Endothelial cell (in vitro differentiated cells): ENCODE measurements at regions not wholly inside any gene's neighbourhood (a gene's known extent, or its start where the extent isn't known, plus 50 kb on each side); places are given as distances from the start of the nearest gene placed in this dataset.

Experiments
- DNase-seq: peaks from one replicate; pipeline ENCODE4 v3.0.0; 2021; ENCODE audit warnings: low spot score
- H3K27ac Mint-ChIP-seq: one replicate; pipeline ENCODE4 v1.8.0; 2021; ENCODE audit warnings: mixed read lengths, inconsistent platforms; ENCODE audit not compliant: unreplicated experiment
- H3K27me3 Mint-ChIP-seq: one replicate; pipeline ENCODE4 v1.8.0; 2021; ENCODE audit warnings: mild to moderate bottlenecking, moderate library complexity, mixed read lengths, inconsistent platforms; ENCODE audit not compliant: unreplicated experiment
- H3K36me3 Mint-ChIP-seq: one replicate; pipeline ENCODE4 v1.8.0; 2021; ENCODE audit warnings: mild to moderate bottlenecking, low read depth, mixed read lengths, inconsistent platforms; ENCODE audit not compliant: unreplicated experiment
- H3K4me1 Mint-ChIP-seq: one replicate; pipeline ENCODE4 v1.8.0; 2021; ENCODE audit warnings: mild to moderate bottlenecking, mixed read lengths, inconsistent platforms; ENCODE audit not compliant: unreplicated experiment
- H3K4me3 Mint-ChIP-seq: one replicate; pipeline ENCODE4 v1.8.0; 2021; ENCODE audit warnings: mild to moderate bottlenecking, mixed read lengths, inconsistent platforms; ENCODE audit not compliant: unreplicated experiment
- H3K9me3 Mint-ChIP-seq: one replicate; pipeline ENCODE4 v1.8.0; 2021; ENCODE audit warnings: mixed read lengths, inconsistent platforms; ENCODE audit not compliant: unreplicated experiment
- CTCF ChIP-seq: fragments of 200-600 bp; sonication (generic); IDR thresholded peaks from one replicate; pipeline ENCODE4 v1.5.0; 2021; ENCODE audit warnings: antibody characterized with exemption; ENCODE audit not compliant: unreplicated experiment

- TF ChIP-seq CTCF: no peak
- Mint-ChIP-seq H3K4me1 (no peaks in the 10 kb centered on the region), H3K27me3 (no peaks in the 10 kb centered on the region), H3K9me3 (no peaks in the 10 kb centered on the region), H3K36me3 (no peaks in the 10 kb centered on the region), H3K4me3 (no peak overlapping the region), H3K27ac (no peak overlapping the region)
- no peak for DNase-seq
These were observed 447.8 kb upstream of the GOT2 start for GRCh38 chr16:59181821-59182420.

- H3K27me3 Mint-ChIP-seq: no peaks in the 10 kb centered on the region
- no peak overlapping the region for H3K4me3 Mint-ChIP-seq
- H3K36me3 Mint-ChIP-seq: no peaks in the 10 kb centered on the region
- H3K4me1 Mint-ChIP-seq: no peaks in the 10 kb centered on the region
- no peak for DNase-seq
- no peak overlapping the region for H3K27ac Mint-ChIP-seq
- H3K9me3 Mint-ChIP-seq: no peaks in the 10 kb centered on the region
- no peak for TF ChIP-seq CTCF
These were observed 446.0 kb upstream of the GOT2 start for GRCh38 chr16:59180083-59180476.

DNA sequence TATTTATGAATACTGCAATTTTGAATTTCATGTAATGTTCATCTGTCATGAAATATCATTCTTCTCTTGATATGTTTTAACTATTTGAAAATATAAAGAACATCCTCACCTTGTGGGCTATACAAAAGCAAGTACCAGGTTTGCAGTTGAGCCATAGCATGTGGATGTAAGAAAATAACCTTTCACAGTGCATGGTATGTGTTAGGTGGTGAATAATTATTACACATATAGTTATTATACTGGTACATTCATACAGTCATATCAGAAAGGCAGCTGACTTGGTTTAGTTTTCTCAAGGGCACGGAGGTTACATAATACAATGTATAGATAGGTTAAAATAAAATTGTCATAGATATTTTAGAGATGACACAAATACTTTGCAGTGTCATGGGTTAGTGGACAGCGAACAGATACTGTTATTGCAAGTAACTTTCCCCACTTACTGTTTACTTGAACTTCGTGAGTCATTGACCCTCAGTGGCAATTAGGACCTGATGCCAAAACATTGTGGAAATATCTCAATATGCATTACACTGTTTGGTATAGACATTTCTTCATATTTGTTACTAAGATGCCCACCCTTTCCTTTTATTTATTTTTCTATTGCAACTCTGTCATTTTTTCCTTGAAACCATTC lies 445.4 kb upstream of the GOT2 start:
- H3K27ac Mint-ChIP-seq: no peak overlapping the region
- no peak for DNase-seq
- H3K4me3 Mint-ChIP-seq: no peak overlapping the region
- H3K9me3 Mint-ChIP-seq: no peaks in the 10 kb centered on the region
- H3K36me3 Mint-ChIP-seq: no peaks in the 10 kb centered on the region
- H3K27me3 Mint-ChIP-seq: no peaks in the 10 kb centered on the region
- no peak for TF ChIP-seq CTCF
- H3K4me1 Mint-ChIP-seq: no peaks in the 10 kb centered on the region

GRCh38 chr16:59173408-59173831 lies 439.3 kb upstream of the GOT2 start:
- no peak for DNase-seq
- no peak for TF ChIP-seq CTCF
- Mint-ChIP-seq H3K4me3 (no peak overlapping the region), H3K27ac (no peak overlapping the region), H3K27me3 (no peaks in the 10 kb centered on the region), H3K9me3 (no peaks in the 10 kb centered on the region), H3K4me1 (peaks cover 5% of the 10 kb centered on the region), H3K36me3 (no peaks in the 10 kb centered on the region)

DNA sequence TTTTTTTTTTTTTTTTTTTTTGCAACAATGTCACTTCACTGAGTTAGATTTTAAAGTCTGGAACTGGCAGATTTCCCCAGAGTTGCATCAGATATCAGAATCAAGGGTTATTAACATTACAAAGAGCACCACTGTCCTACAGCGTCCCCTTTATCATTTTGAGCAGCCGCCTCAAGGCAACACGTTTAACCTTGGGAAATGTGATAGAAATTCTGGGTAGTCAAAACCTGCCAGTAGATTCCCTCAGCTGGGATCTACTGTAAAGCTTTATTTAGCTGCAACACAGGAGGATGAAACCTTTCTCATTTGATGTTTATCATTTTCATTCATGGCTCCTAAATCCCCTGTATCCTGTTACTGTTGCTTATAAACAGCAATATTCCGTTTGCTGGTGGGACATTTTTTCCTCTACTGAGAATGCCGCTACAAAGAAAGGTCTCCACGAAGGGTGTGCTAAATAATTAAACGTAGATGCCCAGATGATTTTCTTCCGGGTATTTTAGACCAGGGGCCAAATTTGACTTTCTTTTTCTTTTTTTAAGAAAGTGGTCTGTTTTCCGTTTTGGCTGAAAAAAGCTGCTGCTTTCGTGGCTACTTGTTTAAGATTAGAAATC lies 436.1 kb upstream of the GOT2 start:
- Mint-ChIP-seq H3K27me3 (no peaks in the 10 kb centered on the region), H3K4me1 (peaks cover 5% of the 10 kb centered on the region), H3K4me3 (no peak overlapping the region), H3K36me3 (no peaks in the 10 kb centered on the region), H3K27ac (no peak overlapping the region), H3K9me3 (no peaks in the 10 kb centered on the region)
- no peak for DNase-seq
- TF ChIP-seq CTCF: no peak
